Neural progenitor cell (in vitro differentiated cells): ENCODE measurements at regions not wholly inside any gene's neighbourhood (a gene's known extent, or its start where the extent isn't known, plus 50 kb on each side); places are given as distances from the start of the nearest gene placed in this dataset.

Source experiments
- DNase-seq: peaks from one replicate; pipeline ENCODE4 v3.0.0-alpha.2; 2016; ENCODE audit warnings: low spot score
- H2AFZ ChIP-seq: fragments of 200-600 bp; sonication (generic); replicated peaks from 2 replicates; pipeline ENCODE4 v1.6.1; 2016; ENCODE audit warnings: antibody characterized with exemption
- H3F3A ChIP-seq: fragments of 200-600 bp; sonication (generic); 2 replicates; pipeline ENCODE4 v1.6.1; 2016; ENCODE audit warnings: antibody characterized with exemption, low read depth
- H3K27ac ChIP-seq: fragments of 200-600 bp; sonication (generic); 2 replicates; pipeline ENCODE4 v1.5.1; 2016; ENCODE audit warnings: mild to moderate bottlenecking
- H3K27me3 ChIP-seq: fragments of 200-600 bp; sonication (generic); 2 replicates; pipeline ENCODE4 v1.6.1; 2016; ENCODE audit warnings: mild to moderate bottlenecking, moderate library complexity
- H3K36me3 ChIP-seq: fragments of 200-600 bp; sonication (generic); 2 replicates; pipeline ENCODE4 v1.5.1; 2016
- H3K4me1 ChIP-seq: fragments of 200-600 bp; sonication (generic); 2 replicates; pipeline ENCODE4 v1.6.1; 2016; ENCODE audit warnings: mixed run types
- H3K4me2 ChIP-seq: fragments of 200-600 bp; sonication (generic); 2 replicates; pipeline ENCODE4 v1.6.1; 2016
- H3K4me3 ChIP-seq: fragments of 200-600 bp; sonication (generic); 2 replicates; pipeline ENCODE4 v1.5.1; 2016
- H3K79me2 ChIP-seq: fragments of 200-600 bp; sonication (generic); 2 replicates; pipeline ENCODE4 v1.6.1; 2016; ENCODE audit warnings: low read depth
- H3K9ac ChIP-seq: fragments of 200-600 bp; sonication (generic); 2 replicates; pipeline ENCODE4 v1.6.1; 2016
- H3K9me3 ChIP-seq: fragments of 200-600 bp; sonication (generic); 2 replicates; pipeline ENCODE4 v1.5.1; 2016; ENCODE audit warnings: low read depth
- H4K20me1 ChIP-seq: fragments of 200-600 bp; sonication (generic); 2 replicates; pipeline ENCODE4 v1.6.1; 2016; ENCODE audit warnings: low read depth
- H3K27ac Mint-ChIP-seq: 3 replicates; pipeline ENCODE4 v1.8.0; 2021; ENCODE audit warnings: mixed read lengths
- H3K27me3 Mint-ChIP-seq: 2 replicates; pipeline ENCODE4 v1.8.0; 2022; ENCODE audit warnings: low read depth, mild to moderate bottlenecking, inconsistent platforms, moderate library complexity, mixed read lengths; ENCODE audit not compliant: insufficient read depth
- H3K36me3 Mint-ChIP-seq: 3 replicates; pipeline ENCODE4 v1.8.0; 2021; ENCODE audit warnings: mixed read lengths
- H3K4me1 Mint-ChIP-seq: 3 replicates; pipeline ENCODE4 v1.8.0; 2021; ENCODE audit warnings: mixed read lengths
- H3K4me3 Mint-ChIP-seq: 3 replicates; pipeline ENCODE4 v1.8.0; 2021; ENCODE audit warnings: mild to moderate bottlenecking, moderate library complexity, mixed read lengths
- H3K9me3 Mint-ChIP-seq: 3 replicates; pipeline ENCODE4 v1.8.0; 2020; ENCODE audit warnings: mixed read lengths
- CTCF ChIP-seq: fragments of 200-600 bp; sonication (generic); IDR thresholded peaks from 2 replicates; pipeline ENCODE4 v1.5.1; 2017; ENCODE audit warnings: antibody characterized with exemption, mild to moderate bottlenecking
- EZH2 ChIP-seq: fragments of 200-600 bp; sonication (generic); IDR thresholded peaks from 2 replicates; pipeline ENCODE4 v1.6.1; 2017; ENCODE audit warnings: antibody characterized with exemption, mild to moderate bottlenecking, moderate library complexity
- EZH2phosphoT487 ChIP-seq: fragments of 200-600 bp; sonication (generic); IDR thresholded peaks from 2 replicates; pipeline ENCODE4 v1.6.1; 2017; ENCODE audit warnings: antibody characterized with exemption

DNA sequence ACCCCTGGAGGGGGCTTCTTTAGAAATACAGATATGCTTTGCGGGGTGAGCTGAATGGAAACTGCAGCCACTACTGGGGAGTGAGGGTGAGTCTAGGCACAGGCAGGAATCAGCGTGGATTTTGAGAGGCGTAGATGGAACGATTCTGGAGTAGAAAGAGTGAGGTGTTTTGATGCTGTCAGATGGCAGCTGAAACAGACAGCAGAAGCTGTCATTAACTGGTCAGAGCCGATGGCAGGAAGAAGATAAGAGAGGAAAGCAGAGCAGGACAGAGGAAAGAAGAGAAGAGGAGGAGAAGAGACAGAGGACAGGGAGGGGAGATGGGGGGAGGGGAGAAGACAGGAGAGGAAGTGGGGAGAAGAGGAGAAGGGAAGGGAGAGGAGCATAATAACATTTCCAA is 138.5 kb downstream of the LRIG2 start:
- TF ChIP-seq EZH2 = no peak
- TF ChIP-seq EZH2phosphoT487 = no peak
- no peak for TF ChIP-seq CTCF
- no peak overlapping the region for H3K4me2 ChIP-seq
- no peak overlapping the region for H3K27ac ChIP-seq
- no peaks in the 10 kb centered on the region for H3K27me3 ChIP-seq
- H3K4me1 Mint-ChIP-seq = peaks cover 7% of the 10 kb centered on the region
- no peak overlapping the region for H2AFZ ChIP-seq
- H3K36me3 ChIP-seq = no peaks in the 10 kb centered on the region
- H3K4me3 Mint-ChIP-seq = no peak overlapping the region
- no peaks in the 10 kb centered on the region for H4K20me1 ChIP-seq
- no peak for DNase-seq
- H3K27me3 Mint-ChIP-seq = no peaks in the 10 kb centered on the region
- H3K4me1 ChIP-seq = peaks cover 7% of the 10 kb centered on the region
- H3K9ac ChIP-seq = no peak overlapping the region
- no peaks in the 10 kb centered on the region for H3K79me2 ChIP-seq
- H3K9me3 Mint-ChIP-seq = no peaks in the 10 kb centered on the region
- H3F3A ChIP-seq = no peaks in the 10 kb centered on the region
- H3K4me3 ChIP-seq = no peak overlapping the region
- H3K9me3 ChIP-seq = no peaks in the 10 kb centered on the region
- H3K36me3 Mint-ChIP-seq = no peaks in the 10 kb centered on the region
- H3K27ac Mint-ChIP-seq = no peak overlapping the region

- no peak overlapping the region for H3K9ac ChIP-seq
- no peaks in the 10 kb centered on the region for H3K36me3 ChIP-seq
- Mint-ChIP-seq H3K36me3 (no peaks in the 10 kb centered on the region), H3K4me3 (no peak overlapping the region), H3K27ac (no peak overlapping the region), H3K27me3 (no peaks in the 10 kb centered on the region), H3K4me1 (peaks cover 10% of the 10 kb centered on the region), H3K9me3 (no peaks in the 10 kb centered on the region)
- no peak overlapping the region for H2AFZ ChIP-seq
- H3K4me2 ChIP-seq = no peak overlapping the region
- TF ChIP-seq EZH2 = no peak
- TF ChIP-seq EZH2phosphoT487 = no peak
- no peak for TF ChIP-seq CTCF
- H3K4me1 ChIP-seq = peaks cover 12% of the 10 kb centered on the region
- H3K27me3 ChIP-seq = no peaks in the 10 kb centered on the region
- H3K79me2 ChIP-seq = no peaks in the 10 kb centered on the region
- no peak overlapping the region for H3K27ac ChIP-seq
- H4K20me1 ChIP-seq = no peaks in the 10 kb centered on the region
- no peak for DNase-seq
- no peaks in the 10 kb centered on the region for H3K9me3 ChIP-seq
- H3F3A ChIP-seq = no peaks in the 10 kb centered on the region
- no peak overlapping the region for H3K4me3 ChIP-seq
These were observed 142.0 kb downstream of the LRIG2 start for GRCh38 chr1:113215015-113215414.

DNA sequence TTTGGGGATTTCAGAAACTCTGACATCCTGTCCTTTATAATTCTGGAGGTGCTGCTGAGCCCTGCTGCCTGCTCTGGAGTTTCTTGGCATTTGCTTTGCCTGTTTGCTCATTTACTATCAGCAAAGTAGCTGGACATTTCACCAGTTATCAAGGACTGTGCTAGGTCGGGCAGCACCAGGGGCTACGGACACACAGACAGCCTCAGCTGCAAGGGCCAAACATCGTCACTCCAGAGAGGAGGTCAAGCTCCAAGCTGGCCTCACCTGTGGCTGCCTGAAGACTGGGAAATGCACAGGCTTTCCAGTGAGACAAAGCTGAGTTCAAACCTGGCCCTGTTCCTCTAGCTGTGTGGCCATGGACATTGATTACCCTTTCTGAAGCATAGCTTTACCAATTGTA is 143.7 kb downstream of the LRIG2 start:
- no peaks in the 10 kb centered on the region for H3K36me3 Mint-ChIP-seq
- TF ChIP-seq EZH2 (no peak), EZH2phosphoT487 (no peak), CTCF (no peak)
- H3K27me3 ChIP-seq = no peaks in the 10 kb centered on the region
- peaks cover 21% of the 10 kb centered on the region for H3K4me1 Mint-ChIP-seq
- no peaks in the 10 kb centered on the region for H3K27me3 Mint-ChIP-seq
- no peak overlapping the region for H3K4me2 ChIP-seq
- no peaks in the 10 kb centered on the region for H4K20me1 ChIP-seq
- no peaks in the 10 kb centered on the region for H3K79me2 ChIP-seq
- H3K4me3 Mint-ChIP-seq = no peak overlapping the region
- no peak overlapping the region for H3K9ac ChIP-seq
- H2AFZ ChIP-seq = no peak overlapping the region
- H3K27ac ChIP-seq = no peak overlapping the region
- H3K36me3 ChIP-seq = no peaks in the 10 kb centered on the region
- no peaks in the 10 kb centered on the region for H3F3A ChIP-seq
- H3K4me1 ChIP-seq = peaks cover 11% of the 10 kb centered on the region
- no peak for DNase-seq
- H3K9me3 ChIP-seq = no peaks in the 10 kb centered on the region
- H3K27ac Mint-ChIP-seq = no peak overlapping the region
- no peak overlapping the region for H3K4me3 ChIP-seq
- no peaks in the 10 kb centered on the region for H3K9me3 Mint-ChIP-seq
